ENCODE measurements at regions not wholly inside any gene's neighbourhood (a gene's known extent, or its start where the extent isn't known, plus 50 kb on each side); places are given as distances from the start of the nearest gene placed in this dataset.

- TF ChIP-seq GATA2 (IDR thresholded peaks at IDR 0.05; ENCODE audit: low read depth, low read length) (no peak), GATA3 (IDR thresholded peaks at IDR 0.05; ENCODE audit: low read depth, low read length) (no peak)
Measured at GRCh38 chr15:69542028-69542427, 89.4 kb downstream of the RPLP1 start.
